GM19438 (cell line): ENCODE measurements at regions not wholly inside any gene's neighbourhood (a gene's known extent, or its start where the extent isn't known, plus 50 kb on each side); places are given as distances from the start of the nearest gene placed in this dataset.
"Not testable (repeated sequence)": the region's sequence is repeated elsewhere in the genome, so short reads cannot be mapped to it uniquely, and the experiment has no call there.

Experiments
- ATAC-seq: cut with Tn5 transposase; IDR thresholded peaks from one replicate; pipeline ENCODE4 v1.9.1; 2021; ENCODE audit warnings: low read depth; ENCODE audit not compliant: unreplicated experiment

DNA sequence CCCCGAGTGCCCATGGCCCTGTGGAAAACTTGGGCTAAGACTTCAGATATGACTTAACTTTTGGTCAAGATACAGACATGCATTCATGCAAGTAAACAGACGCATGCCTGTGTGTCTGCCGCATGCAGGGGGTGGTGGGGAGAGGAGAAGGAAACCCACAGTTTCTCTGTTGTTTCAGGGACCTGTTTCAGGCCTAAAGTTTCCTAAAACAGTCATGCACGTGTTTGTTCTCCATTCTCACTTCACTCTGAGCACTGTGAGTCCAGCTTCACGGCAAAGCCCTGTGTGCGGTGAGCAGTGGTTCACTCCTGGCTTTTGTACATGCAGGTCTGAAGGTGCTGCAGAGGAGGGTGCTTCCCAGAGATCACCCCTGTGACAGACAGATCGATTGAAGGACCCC is 158.7 kb downstream of the FOXL1 start:
- no peak for ATAC-seq

DNA sequence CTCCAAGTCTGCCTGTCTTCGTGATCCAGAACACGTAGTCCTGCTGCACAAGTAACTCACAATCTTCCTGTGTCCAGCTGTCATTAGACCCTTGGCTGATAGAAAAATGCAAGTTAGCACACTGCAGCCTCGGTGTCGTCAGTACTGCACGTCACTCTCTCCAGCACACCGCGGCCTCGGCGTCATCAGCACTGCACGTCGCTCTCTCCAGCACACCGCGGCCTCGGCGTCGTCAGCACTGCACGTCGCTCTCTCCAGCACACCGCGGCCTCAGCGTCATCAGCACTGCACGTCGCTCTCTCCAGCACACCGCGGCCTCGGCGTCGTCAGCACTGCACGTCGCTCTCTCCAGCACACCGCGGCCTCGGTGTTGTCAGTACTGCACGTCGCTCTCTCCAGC is 160.0 kb downstream of the FOXL1 start:
- not testable (repeated sequence) for ATAC-seq

DNA sequence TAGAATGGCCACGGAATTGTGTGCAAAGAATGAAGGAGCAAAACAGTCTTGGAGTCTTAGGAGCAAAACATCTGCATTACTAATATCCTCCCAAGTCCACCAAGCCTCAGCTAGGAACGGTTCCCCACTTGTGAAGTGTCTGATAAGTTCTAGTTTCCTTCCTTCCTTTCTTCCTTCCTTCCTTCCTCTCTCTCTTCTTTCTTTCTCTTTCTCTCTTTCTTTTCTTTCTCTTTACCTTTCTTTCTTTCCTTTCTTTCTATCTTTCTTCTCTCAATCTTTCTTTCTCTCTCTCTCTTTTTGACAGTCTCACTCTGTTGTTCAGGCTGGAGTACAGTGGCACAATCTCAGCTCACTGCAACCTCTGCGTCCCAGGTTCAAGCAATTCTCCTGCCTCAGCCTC is 160.8 kb downstream of the FOXL1 start:
- no peak for ATAC-seq

DNA sequence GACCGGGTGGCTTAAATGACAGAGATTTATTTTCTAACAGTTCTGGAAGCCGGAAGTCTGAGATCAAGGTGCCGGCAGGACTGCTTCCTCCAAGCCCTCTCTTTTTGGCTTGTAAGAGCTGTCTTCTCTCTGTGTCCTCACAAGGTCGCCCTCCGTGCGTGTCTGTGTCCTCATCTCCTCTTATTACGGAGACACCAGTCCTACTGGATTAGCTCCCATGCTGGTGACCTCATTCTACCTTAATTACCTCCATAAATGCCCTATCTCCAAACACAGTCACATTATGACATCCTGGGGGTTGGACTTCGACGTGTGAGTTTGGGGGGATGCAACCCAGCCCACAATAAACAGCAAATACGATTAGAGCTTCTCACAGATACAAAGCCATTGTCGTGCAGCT is 161.5 kb downstream of the FOXL1 start:
- no peak for ATAC-seq

DNA sequence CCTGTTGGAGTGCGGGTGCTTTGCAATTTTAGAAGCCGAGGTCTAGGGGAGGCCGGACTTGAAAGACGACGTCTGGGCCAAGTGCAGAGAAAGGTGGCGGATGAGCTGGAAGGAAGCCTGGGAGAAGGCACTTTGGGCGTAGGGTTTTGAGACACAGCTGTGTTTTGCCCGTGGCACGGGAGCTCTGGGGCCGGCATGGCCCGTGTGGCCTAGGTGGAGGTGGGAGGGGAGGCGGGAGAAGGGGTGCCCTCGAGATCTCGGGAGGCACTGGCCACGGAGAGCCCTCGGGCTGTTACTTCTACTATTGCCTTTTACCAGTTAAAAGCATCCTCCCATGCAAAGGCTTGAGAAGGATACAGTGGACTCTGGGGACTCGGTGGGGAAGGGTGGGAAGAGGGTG is 161.9 kb downstream of the FOXL1 start:
- ATAC-seq = no peak

DNA sequence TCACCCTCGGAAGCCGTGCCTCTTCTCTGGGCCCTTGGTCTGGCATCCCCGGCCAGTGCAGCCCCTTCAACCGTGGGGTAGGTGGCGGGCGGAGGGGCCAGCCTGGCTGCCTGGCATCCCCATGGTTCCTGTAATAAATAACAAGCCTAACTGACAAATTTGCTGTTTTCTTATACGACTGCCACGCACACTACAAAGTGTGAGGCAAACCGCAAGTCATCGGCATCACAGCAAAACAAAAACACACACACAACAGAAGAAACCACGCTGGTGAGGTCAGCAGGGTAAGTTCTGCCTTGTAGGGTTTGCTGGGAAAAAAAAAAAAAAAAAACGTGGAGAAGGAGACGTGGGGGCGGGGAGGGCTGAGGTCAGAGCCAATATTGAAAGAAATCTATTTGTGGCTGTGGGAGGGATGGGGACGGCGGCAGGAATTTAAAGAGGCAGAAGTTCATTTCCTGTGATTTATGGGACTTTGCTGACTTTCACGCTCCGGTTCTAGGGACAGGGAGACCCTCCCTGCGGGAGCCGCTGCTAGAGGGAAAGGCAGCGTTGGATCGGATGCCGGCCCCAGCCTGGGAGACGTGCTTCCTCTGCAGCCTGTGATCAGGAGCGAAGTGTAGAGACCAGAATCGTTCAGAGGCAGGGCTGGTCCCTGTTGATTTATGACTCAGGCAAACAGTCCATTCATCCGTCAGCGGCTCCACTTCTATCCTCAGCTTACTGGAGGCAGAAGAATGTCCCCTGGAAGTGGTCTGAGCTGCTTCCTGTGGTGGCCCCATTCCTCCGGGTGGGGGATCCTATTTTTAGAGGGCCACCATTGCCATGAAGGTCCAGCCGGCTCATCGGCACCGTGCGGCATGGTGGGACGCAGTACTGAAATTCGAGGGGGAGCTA is 162.8 kb downstream of the FOXL1 start:
- no peak for ATAC-seq

DNA sequence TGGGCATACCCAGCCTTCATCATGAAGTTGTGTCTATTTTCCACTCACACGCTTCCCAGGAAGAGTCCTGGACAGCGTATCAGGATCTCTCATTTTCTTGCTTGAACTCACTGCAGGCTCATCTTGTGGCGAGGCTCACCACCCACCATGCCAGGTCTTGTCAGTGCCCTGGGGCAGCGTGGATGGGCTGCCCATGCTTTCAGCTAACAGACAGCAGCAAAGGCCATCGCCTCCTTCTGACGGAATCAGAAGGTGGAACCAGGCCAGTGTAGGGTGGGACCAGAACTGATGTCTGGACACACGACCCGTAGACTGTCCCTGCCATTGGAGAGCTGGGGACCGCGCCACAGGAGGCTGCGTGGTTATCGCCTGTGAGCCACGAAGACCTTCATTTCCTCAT is 169.4 kb downstream of the FOXL1 start:
- ATAC-seq = no peak

DNA sequence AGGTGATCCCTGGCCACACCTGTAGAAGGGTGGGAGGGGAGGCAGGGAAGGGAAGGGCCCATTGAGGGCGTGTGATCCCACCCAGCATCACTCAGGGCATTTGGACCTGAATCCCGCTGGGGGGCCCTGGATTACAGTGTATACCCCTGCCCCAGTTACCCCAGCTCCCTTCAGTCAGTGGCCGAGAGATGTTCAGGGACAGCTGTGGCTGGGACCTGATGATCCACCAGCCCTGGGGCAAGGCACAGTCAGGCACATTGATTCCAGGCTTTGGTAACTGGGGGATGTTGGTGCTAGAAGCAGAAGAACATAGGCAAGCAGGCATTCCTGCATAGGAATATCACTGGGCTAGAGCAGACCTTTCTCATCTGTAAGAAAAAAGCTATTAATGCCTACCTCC is 170.3 kb downstream of the FOXL1 start:
- no peak for ATAC-seq

DNA sequence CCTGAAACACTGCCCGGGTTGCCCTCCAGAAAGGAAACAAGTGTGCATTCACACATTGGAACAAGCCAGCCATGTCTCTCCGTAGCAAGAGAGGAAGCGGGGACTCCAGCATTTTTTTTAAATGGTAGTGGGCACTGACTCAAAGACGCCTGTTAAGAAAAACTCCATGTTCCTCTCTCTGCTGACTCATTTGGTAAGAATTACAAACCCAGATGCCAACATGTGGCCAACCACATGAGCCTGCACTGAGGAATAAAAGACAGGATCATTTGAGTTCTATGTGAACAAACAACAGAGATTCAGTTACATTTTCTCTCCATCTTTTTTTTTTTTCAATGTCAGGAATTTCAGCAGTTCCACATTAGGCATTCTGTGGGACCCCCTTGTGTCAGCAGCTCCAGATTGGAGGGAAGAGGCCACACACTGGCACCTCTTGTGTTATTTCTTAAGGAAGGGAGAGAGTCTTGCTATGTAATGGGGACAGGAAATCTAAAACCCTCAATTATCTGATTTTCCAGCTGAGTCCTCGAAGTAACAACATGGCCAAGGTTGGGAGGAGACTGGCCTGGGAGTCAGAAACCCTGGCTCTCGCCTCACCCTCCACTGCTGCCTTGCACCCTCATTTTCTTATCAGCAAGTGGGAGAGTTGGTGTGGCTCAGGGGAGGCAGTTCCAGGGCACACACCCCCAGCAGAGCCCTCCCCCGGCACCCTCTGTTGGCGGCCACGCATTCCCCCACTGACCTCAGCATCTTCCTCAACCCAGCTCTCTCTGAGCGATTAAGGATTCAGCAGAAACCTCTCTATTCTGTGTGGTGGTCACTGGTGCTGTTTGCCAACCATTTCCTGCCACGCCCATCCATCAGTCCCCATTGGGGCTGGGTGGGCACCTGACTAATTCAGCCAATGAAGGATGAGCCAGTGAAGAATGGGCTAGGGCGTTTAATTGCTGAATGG is 173.0 kb downstream of the FOXL1 start:
- no peak for ATAC-seq

DNA sequence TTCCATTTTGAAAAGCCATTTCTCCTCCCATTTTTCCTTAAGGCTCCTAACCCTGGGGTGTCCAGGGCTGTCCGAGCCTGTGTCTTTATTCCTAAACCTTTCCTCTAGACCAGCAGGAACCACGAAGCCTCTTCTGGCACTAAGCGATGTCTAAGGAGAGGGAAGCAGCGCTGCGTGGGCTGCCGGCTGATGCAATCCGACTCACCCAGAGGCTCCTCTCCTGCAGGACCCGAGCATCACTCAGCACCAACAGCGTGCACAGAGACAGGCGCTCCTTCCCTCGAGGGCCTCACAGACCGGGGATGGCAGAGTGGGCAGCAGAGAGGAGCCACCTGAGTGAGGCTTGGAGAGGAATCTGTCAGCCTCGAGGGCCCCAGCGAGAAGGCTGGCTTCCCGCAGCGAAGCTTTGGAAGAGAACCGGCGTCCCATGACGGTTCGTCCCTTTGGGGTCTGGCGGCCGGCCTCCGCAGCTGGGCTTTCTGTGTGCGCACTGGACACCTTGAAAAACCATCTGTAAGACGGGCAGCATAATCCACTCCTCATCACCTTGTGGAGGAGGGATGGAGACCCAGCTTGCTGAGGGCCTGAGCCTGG is 174.3 kb downstream of the FOXL1 start:
- ATAC-seq = no peak

DNA sequence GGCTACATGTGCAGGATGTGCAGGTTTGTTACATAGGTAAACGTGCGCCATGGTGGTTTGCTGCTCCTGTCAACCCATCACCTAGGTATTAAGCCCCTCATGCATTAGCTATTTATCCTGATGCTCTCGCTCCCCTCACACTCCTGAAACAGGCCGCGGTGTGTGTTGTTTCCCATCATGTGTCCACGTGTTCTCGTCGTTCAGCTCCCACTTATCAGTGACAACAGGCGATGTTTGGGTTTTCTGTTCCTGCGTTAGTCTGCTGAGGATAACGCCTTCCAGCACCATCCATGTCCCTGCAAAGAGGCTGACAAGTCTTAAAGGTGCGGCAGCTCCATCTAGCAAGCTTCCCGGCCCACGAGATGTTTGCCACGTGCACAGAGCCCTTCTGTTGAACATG is 175.1 kb downstream of the FOXL1 start:
- ATAC-seq = no peak

DNA sequence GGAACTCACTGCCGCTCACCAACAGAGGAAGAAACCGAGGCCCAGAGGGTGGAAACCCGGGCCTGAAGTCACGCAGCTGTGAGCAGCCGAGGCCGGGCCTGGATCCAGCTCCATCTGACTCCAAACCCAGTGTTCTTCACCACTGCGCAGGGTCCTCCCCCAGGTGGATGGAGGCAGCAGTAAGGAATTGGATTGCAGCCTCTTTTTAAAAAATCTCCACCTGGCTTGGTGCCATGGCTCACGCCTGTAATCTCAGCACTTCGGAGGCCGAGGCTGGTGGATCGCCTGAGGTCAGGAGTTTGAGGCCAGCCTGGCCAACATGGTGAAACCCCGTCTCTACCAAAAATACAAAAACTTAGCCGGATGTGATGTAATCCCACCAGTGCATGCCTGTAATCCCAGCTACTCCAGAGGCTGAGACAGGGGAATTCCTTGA is 177.2 kb downstream of the FOXL1 start:
- no peak for ATAC-seq

DNA sequence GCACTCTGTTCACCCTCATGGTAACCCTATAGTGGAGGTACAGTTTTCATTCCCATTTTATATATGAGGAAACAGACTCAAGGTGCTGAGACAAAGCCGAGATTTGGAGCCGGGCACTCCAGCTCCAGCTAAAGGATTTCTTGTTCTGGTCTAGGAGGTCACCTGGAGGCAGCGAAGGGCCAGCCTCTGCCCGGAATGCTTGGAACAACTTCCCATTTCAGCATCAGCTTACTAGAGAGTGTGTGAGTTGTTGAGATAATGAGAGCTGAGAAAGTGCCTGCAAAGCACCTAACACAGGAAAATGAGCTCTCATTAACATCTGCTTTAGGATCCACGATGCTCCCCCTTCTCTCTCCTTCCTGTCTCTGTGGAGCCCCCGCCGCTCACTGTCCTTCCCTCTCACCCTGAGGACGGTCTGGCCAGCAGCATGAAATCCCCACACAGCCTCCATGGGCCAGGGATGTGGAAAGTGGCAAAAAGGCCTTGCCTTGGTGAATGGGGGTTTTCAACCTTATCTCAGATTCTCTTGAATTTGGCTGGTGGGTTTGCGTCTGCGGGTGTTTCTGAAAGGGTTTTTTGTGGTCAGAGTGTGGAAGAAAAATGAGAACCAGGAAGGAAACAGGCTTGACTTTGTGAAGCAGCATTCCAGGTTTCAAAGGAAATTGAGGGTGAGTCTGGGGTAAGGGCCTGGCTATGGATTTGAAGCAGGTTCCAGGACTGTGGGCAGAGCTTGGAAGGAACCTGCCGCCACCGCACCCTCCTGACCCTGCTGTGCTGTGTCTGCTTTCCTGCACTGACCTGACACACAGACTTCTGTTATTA is 178.7 kb downstream of the FOXL1 start:
- ATAC-seq = no peak

DNA sequence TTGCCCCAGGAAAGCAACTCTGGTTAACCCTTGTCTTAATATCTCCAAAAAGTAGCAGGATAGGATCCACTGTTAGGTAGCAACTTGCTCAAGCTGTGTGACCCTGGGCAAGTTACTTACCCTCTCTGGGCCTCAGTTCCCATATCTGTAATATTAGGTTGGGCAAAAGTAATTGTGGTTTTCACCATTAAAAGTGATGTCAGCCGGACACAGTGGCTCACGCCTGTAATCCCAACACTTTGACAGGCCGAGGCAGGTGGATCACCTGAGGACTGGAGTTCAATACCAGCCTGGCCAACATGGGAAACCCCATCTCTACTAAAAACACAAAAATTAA is 179.3 kb downstream of the FOXL1 start:
- no peak for ATAC-seq

DNA sequence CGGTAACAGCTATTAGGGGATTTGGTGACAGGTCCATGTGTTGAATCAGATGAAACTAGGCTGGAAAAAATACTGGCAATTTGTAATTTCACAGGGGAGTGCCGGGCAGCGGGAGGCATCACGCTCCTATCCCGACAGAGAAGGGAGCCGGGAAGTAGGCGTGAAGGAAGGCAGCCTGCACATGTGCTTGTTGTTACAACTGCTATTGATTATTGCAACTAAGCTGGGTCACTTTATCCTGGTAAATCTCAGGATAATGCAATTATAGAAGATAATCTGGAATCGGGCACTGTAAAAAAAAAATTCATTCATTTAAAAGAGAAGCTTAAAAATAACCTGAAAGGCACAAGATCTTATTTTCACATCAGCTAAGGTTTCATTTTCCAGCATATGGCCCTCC is 180.6 kb downstream of the FOXL1 start:
- ATAC-seq = no peak

DNA sequence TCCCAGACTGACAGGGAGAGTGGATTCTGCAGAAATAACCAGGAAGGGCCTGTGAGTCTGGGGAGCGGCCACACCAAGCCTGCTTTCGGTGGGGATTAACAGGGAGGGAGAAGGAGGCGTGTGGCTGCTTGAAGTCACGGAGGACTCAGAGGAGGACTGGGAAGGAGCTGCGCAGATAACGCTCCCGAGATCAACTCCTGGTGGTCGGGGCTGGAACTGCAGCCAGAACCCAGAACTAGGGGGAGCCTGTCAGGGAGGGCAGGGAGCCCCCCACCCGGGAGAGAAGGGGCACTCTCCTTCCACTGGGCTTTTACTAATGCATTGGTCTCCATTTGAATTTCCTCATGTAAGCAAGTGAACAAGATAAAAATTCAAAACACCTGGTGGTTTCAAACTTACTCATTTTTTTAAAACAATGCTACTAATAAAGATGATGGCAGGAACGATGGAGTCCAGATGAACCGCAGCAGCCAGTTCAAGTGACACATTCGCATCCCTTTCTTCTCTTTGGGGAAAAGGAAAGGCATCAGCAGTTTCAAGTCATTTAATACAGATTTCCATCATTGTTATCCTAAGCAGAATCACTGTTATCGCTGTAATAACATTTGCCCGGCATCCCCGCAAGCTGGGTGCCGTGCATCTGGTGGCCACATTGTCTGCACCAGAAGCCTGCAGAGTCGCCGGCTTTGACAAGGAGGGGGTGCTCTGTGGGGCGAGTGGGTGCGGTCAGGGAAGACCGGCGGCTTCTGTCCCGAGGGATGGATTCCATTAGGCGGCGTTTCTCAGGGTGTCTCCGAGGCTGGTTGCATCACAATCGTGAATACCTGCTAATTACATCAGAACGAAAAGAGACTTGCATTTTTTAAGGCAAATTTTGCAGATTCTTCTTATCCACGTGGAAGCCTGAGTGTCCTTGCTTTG is 183.0 kb downstream of the FOXL1 start:
- ATAC-seq = no peak

DNA sequence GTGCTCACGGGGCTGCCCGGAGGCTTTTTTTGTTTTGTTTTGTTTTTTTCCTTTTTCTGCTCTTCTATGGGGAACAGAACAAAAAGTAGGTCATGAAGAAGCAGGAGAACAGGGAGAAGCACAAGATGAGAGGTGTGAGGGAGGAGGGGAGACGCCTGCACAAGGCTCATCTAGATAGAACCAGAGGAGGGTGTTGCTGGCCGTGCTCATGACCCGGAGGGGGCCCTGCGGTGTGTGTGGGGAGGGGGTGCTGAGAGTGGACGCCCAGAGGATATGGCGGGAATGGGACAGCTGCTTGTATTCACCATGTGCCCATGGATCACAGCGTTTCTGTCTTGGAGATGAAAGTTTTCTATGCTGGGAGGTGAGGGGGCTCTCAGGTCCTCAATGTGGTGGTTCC is 183.7 kb downstream of the FOXL1 start:
- no peak for ATAC-seq

DNA sequence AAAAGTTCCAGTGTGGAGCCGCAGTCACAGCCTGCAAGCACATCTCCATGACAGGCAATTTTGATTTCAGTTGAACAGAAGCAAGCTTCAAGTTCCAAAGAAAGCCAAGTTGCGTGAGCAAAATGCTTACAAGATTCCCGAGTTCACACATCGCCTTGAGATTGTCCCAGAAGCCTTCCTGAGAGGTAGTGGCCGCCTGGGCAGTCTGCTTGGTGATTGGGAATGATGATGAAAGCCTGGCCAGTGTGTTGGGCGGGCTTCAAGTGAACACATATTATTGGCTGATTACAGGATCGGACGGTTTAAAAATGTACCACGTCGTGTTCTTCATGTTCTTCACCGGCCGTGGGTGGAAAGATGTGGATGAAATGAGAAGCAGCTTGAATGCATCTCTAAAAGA is 185.5 kb downstream of the FOXL1 start:
- ATAC-seq = no peak

DNA sequence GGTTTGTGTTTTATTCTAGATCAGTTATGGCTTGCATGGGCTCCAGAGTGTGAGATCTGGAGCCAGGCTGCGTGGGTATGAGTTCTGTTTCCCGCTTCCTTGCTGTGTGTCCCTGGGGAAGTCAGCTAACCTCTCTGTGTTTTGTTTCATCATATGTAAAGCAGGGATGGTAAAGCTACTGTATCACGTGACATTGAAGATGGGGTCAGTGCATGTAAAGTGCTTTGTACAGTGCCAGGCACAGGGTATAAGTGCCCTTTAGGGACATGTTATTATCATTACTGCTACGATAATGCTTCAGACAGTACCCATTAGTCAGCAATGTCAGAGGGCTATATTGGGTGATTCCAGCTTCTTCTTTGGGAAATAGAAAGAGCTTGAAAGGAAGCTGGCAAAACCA is 186.2 kb downstream of the FOXL1 start:
- no peak for ATAC-seq
